DND-41 (cell line): ENCODE measurements at regions not wholly inside any gene's neighbourhood (a gene's known extent, or its start where the extent isn't known, plus 50 kb on each side); places are given as distances from the start of the nearest gene placed in this dataset.

Source experiments
- ATAC-seq: fragments of 200-7000 bp; cut with Tn5 transposase; 3 replicates; pipeline ENCODE4 v1.9.1; 2021; ENCODE audit warnings: low read depth; ENCODE audit not compliant: insufficient read depth
- DNase-seq: peaks from one replicate; pipeline ENCODE4 v3.0.0-alpha.2; 2020
- H2AFZ ChIP-seq: 2 replicates; pipeline ENCODE4 v1.6.0; 2012; ENCODE audit warnings: low read depth, low read length
- H3K27ac ChIP-seq: 2 replicates; pipeline ENCODE4 v1.5.1; 2012; ENCODE audit warnings: low read length, inconsistent platforms
- H3K27me3 ChIP-seq: fragments of 200-600 bp; sonication (generic); 2 replicates; pipeline ENCODE4 v1.6.0; 2012; ENCODE audit warnings: low read length, mild to moderate bottlenecking, inconsistent platforms; ENCODE audit not compliant: insufficient read depth, poor library complexity
- H3K36me3 ChIP-seq: 2 replicates; pipeline ENCODE4 v1.5.1; 2012; ENCODE audit warnings: low read length, inconsistent platforms; ENCODE audit not compliant: insufficient read depth
- H3K4me1 ChIP-seq: 2 replicates; pipeline ENCODE4 v1.5.1; 2012; ENCODE audit warnings: mild to moderate bottlenecking, low read length; ENCODE audit not compliant: insufficient read depth
- H3K4me2 ChIP-seq: 2 replicates; pipeline ENCODE4 v1.6.0; 2012; ENCODE audit warnings: mild to moderate bottlenecking, moderate library complexity, low read length, inconsistent platforms; ENCODE audit not compliant: insufficient read depth
- H3K4me3 ChIP-seq, 2 experiments: fragments of 200-600 bp in 1 of 2; shearing (Covaris generic) in 1 of 2; 2 replicates each; pipeline ENCODE4 v1.5.1; 2012 to 2016; ENCODE audit warnings: inconsistent platforms in 2 of 2, low read length in 2 of 2, mild to moderate bottlenecking in 2 of 2, low read depth in 1 of 2, moderate library complexity in 1 of 2
- H3K79me2 ChIP-seq: 2 replicates; pipeline ENCODE4 v1.6.0; 2012; ENCODE audit warnings: low read length, inconsistent platforms; ENCODE audit not compliant: insufficient read depth
- H3K9ac ChIP-seq: 2 replicates; pipeline ENCODE4 v1.6.0; 2012; ENCODE audit warnings: low read depth, mild to moderate bottlenecking, inconsistent platforms, low read length, moderate library complexity
- H3K9me3 ChIP-seq: 2 replicates; pipeline ENCODE4 v1.5.1; 2012; ENCODE audit warnings: low read length, moderate library complexity, mild to moderate bottlenecking, inconsistent platforms; ENCODE audit not compliant: insufficient read depth, severe bottlenecking
- H4K20me1 ChIP-seq: 2 replicates; pipeline ENCODE4 v1.6.0; 2012; ENCODE audit warnings: low read length; ENCODE audit not compliant: insufficient read depth
- CTCF ChIP-seq: IDR thresholded peaks from 2 replicates; pipeline ENCODE4 v1.5.1; 2012; ENCODE audit warnings: borderline replicate concordance, low read length, moderate library complexity, mild to moderate bottlenecking; ENCODE audit not compliant: poor library complexity, severe bottlenecking; ENCODE audit errors: extremely low read depth
- EZH2 ChIP-seq: IDR thresholded peaks from 3 replicates; pipeline ENCODE4 v1.6.1; 2012; ENCODE audit warnings: borderline replicate concordance, low read depth, mild to moderate bottlenecking, moderate library complexity, low read length, inconsistent platforms; ENCODE audit not compliant: severe bottlenecking

GRCh38 chr2:67251741-67252140 lies 145.4 kb upstream of the ETAA1 start:
- Histone ChIP-seq H3K36me3 (no peaks in the 10 kb centered on the region), H3K4me3 (no peak overlapping the region), H3K9me3 (no peaks in the 10 kb centered on the region), H3K4me1 (no peaks in the 10 kb centered on the region), H3K79me2 (no peaks in the 10 kb centered on the region), H4K20me1 (no peaks in the 10 kb centered on the region), H3K27ac (no peak overlapping the region), H3K4me2 (no peak overlapping the region), H2AFZ (no peak overlapping the region), H3K9ac (no peak overlapping the region), H3K27me3 (no peaks in the 10 kb centered on the region)
- no peak for TF ChIP-seq CTCF
- TF ChIP-seq EZH2 = no peak
- DNase-seq = no peak
- no peak for ATAC-seq

GRCh38 chr2:67255933-67256615 lies 141.1 kb upstream of the ETAA1 start:
- TF ChIP-seq EZH2 (no peak), CTCF (no peak)
- no peaks in the 10 kb centered on the region for H4K20me1 ChIP-seq
- no peaks in the 10 kb centered on the region for H3K79me2 ChIP-seq
- no peak overlapping the region for H3K9ac ChIP-seq
- H3K4me3 ChIP-seq = no peak overlapping the region
- no peaks in the 10 kb centered on the region for H3K36me3 ChIP-seq
- DNase-seq = no peak
- no peaks in the 10 kb centered on the region for H3K4me1 ChIP-seq
- no peak for ATAC-seq
- H3K4me2 ChIP-seq = no peak overlapping the region
- no peak overlapping the region for H2AFZ ChIP-seq
- H3K9me3 ChIP-seq = no peaks in the 10 kb centered on the region
- H3K27me3 ChIP-seq = no peaks in the 10 kb centered on the region
- H3K27ac ChIP-seq = no peak overlapping the region

- Histone ChIP-seq H3K9me3 (no peaks in the 10 kb centered on the region), H3K4me1 (no peaks in the 10 kb centered on the region)
Observed at GRCh38 chr2:67256892-67257291, 140.2 kb upstream of the ETAA1 start.

More at GRCh38 chr2:67256892-67257291, 140.2 kb upstream of the ETAA1 start:
- Histone ChIP-seq H3K36me3 (no peaks in the 10 kb centered on the region), H3K27ac (no peak overlapping the region), H3K9ac (no peak overlapping the region), H3K79me2 (no peaks in the 10 kb centered on the region), H3K4me2 (no peak overlapping the region), H3K4me3 (no peak overlapping the region), H4K20me1 (no peaks in the 10 kb centered on the region), H3K27me3 (no peaks in the 10 kb centered on the region), H2AFZ (no peak overlapping the region)
- ATAC-seq (no peak), DNase-seq (no peak)
- TF ChIP-seq CTCF (no peak), EZH2 (no peak)
